Osteoblast (primary cell): ENCODE measurements at regions not wholly inside any gene's neighbourhood (a gene's known extent, or its start where the extent isn't known, plus 50 kb on each side); places are given as distances from the start of the nearest gene placed in this dataset.

Experiments
- DNase-seq: peaks from one replicate; pipeline ENCODE4 v3.0.0; 2011; ENCODE audit warnings: low spot score, mixed read lengths; ENCODE audit not compliant: insufficient read length; ENCODE audit errors: missing footprints
- H2AFZ ChIP-seq: 2 replicates; pipeline ENCODE4 v1.6.0; 2011; ENCODE audit warnings: mild to moderate bottlenecking, low read length
- H3K27ac ChIP-seq: 2 replicates; pipeline ENCODE4 v1.5.1; 2011; ENCODE audit warnings: mild to moderate bottlenecking, low read depth, low read length, moderate library complexity
- H3K27me3 ChIP-seq: 2 replicates; pipeline ENCODE4 v1.6.0; 2012; ENCODE audit warnings: mild to moderate bottlenecking, control low read depth, inconsistent platforms, low read length, moderate library complexity; ENCODE audit not compliant: insufficient read depth
- H3K36me3 ChIP-seq: 2 replicates; pipeline ENCODE4 v1.5.1; 2011; ENCODE audit warnings: mild to moderate bottlenecking, low read length, control low read depth, moderate library complexity; ENCODE audit not compliant: insufficient read depth
- H3K4me1 ChIP-seq: 2 replicates; pipeline ENCODE4 v1.5.1; 2011; ENCODE audit warnings: mild to moderate bottlenecking, low read length, control low read depth, moderate library complexity; ENCODE audit not compliant: insufficient read depth
- H3K4me2 ChIP-seq: 2 replicates; pipeline ENCODE4 v1.6.0; 2011; ENCODE audit warnings: mild to moderate bottlenecking, low read length; ENCODE audit not compliant: insufficient read depth
- H3K4me3 ChIP-seq: fragments of 200-600 bp; sonication (generic); 3 replicates; pipeline ENCODE4 v1.5.1; 2012; ENCODE audit warnings: mild to moderate bottlenecking, low read length, inconsistent platforms; ENCODE audit not compliant: insufficient read depth
- H3K79me2 ChIP-seq: 2 replicates; pipeline ENCODE4 v1.6.0; 2012; ENCODE audit warnings: mild to moderate bottlenecking, low read length, control low read depth, inconsistent platforms; ENCODE audit not compliant: insufficient read depth
- H3K9me3 ChIP-seq: 2 replicates; pipeline ENCODE4 v1.5.1; 2011; ENCODE audit warnings: low read depth, low read length, control low read depth
- H4K20me1 ChIP-seq: 2 replicates; pipeline ENCODE4 v1.6.0; 2012; ENCODE audit warnings: mild to moderate bottlenecking, low read length, control low read depth; ENCODE audit not compliant: insufficient read depth
- TF ChIP-seq, protein P1 (sequence below): IDR thresholded peaks from 2 replicates; pipeline ENCODE4 v1.5.1; 2011; ENCODE audit warnings: mild to moderate bottlenecking, low read depth, low read length, moderate library complexity; ENCODE audit errors: extremely low read depth

GRCh38 chr6:120899932-120900331 lies 434.3 kb downstream of the TBC1D32 start:
- DNase-seq: no peak
- H3K79me2 ChIP-seq: no peaks in the 10 kb centered on the region
- H2AFZ ChIP-seq: no peak overlapping the region
- no peak overlapping the region for H3K27ac ChIP-seq
- no peaks in the 10 kb centered on the region for H3K36me3 ChIP-seq
- TF ChIP-seq, protein P1, sequence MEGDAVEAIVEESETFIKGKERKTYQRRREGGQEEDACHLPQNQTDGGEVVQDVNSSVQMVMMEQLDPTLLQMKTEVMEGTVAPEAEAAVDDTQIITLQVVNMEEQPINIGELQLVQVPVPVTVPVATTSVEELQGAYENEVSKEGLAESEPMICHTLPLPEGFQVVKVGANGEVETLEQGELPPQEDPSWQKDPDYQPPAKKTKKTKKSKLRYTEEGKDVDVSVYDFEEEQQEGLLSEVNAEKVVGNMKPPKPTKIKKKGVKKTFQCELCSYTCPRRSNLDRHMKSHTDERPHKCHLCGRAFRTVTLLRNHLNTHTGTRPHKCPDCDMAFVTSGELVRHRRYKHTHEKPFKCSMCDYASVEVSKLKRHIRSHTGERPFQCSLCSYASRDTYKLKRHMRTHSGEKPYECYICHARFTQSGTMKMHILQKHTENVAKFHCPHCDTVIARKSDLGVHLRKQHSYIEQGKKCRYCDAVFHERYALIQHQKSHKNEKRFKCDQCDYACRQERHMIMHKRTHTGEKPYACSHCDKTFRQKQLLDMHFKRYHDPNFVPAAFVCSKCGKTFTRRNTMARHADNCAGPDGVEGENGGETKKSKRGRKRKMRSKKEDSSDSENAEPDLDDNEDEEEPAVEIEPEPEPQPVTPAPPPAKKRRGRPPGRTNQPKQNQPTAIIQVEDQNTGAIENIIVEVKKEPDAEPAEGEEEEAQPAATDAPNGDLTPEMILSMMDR: no peak
- no peaks in the 10 kb centered on the region for H3K27me3 ChIP-seq
- no peak overlapping the region for H3K4me3 ChIP-seq
- no peaks in the 10 kb centered on the region for H4K20me1 ChIP-seq
- H3K9me3 ChIP-seq: no peaks in the 10 kb centered on the region
- no peaks in the 10 kb centered on the region for H3K4me1 ChIP-seq
- H3K4me2 ChIP-seq: no peak overlapping the region

DNA sequence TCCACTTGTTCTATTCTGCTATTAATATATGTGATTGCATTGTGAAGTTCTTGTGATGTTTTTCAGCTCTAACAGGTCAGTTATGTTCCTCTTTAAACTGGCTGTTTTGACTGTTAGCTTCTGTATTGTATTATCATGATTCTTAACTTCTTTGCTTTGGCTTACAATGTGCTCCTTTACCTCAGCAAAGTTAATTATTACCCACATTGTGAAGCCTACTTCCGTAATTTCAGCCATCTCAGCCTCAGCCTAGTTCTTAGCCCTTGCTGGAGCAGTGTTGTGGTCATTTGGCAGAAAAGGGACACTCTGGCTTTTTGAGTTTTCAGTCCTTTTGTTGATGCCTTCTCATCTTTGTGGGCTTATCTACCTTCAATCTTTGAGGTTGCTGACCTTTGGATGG lies 440.2 kb downstream of the TBC1D32 start:
- H3K4me2 ChIP-seq: no peak overlapping the region
- no peak overlapping the region for H3K27ac ChIP-seq
- no peak overlapping the region for H3K4me3 ChIP-seq
- no peak for DNase-seq
- H4K20me1 ChIP-seq: no peaks in the 10 kb centered on the region
- H2AFZ ChIP-seq: no peak overlapping the region
- H3K9me3 ChIP-seq: no peaks in the 10 kb centered on the region
- H3K36me3 ChIP-seq: no peaks in the 10 kb centered on the region
- no peaks in the 10 kb centered on the region for H3K79me2 ChIP-seq
- H3K27me3 ChIP-seq: no peaks in the 10 kb centered on the region
- TF ChIP-seq, protein P1: no peak
- no peaks in the 10 kb centered on the region for H3K4me1 ChIP-seq

GRCh38 chr6:120876931-120877330 lies 457.3 kb downstream of the TBC1D32 start:
- Histone ChIP-seq H3K79me2 (no peaks in the 10 kb centered on the region), H3K27ac (no peak overlapping the region), H3K36me3 (no peaks in the 10 kb centered on the region), H3K27me3 (no peaks in the 10 kb centered on the region), H2AFZ (no peak overlapping the region), H3K9me3 (no peaks in the 10 kb centered on the region), H3K4me2 (no peak overlapping the region), H3K4me1 (no peaks in the 10 kb centered on the region), H4K20me1 (no peaks in the 10 kb centered on the region), H3K4me3 (no peak overlapping the region)
- no peak for DNase-seq
- TF ChIP-seq, protein P1: no peak

GRCh38 chr6:120876424-120876823 lies 457.9 kb downstream of the TBC1D32 start:
- Histone ChIP-seq H3K79me2 (no peaks in the 10 kb centered on the region), H2AFZ (no peak overlapping the region), H3K27me3 (no peaks in the 10 kb centered on the region), H3K36me3 (no peaks in the 10 kb centered on the region), H3K4me3 (no peak overlapping the region), H3K4me2 (no peak overlapping the region), H3K27ac (no peak overlapping the region), H4K20me1 (no peaks in the 10 kb centered on the region), H3K4me1 (no peaks in the 10 kb centered on the region), H3K9me3 (no peaks in the 10 kb centered on the region)
- TF ChIP-seq, protein P1: no peak
- no peak for DNase-seq
